ENCODE measurements at regions not wholly inside any gene's neighbourhood (a gene's known extent, or its start where the extent isn't known, plus 50 kb on each side); places are given as distances from the start of the nearest gene placed in this dataset.

DNA sequence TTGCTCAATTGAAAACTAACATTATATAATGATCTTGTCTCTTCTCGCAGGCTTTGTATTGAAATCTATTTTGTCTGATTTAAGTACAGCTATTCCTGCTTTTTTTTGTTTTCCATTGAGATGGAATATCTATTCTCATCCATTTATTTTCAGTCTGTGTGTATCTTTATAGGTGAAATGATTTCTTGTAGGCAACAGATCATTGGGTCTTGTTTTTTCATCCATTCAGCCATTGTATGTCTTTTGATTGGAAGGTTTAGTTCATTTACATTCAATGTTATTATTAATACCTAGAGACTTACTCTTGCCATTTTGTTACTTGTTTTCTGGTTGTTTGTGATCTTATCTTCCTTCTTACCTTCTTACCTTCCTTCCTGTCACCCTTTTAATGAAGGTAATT, 77.8 kb upstream of the TRPC6 start:
- WGBS (ENCODE audit: extremely low coverage, insufficient coverage, insufficient read length): no CpG with 5 or more reads among the region's 1 CpG
- DNase-seq: no peak
- Histone ChIP-seq H3K79me1 (ENCODE audit: low read length) (no peaks in the 10 kb centered on the region), H2AK5ac (ENCODE audit: low read length) (no peak overlapping the region), H3K14ac (ENCODE audit: low read length) (no peak overlapping the region), H4K12ac (ENCODE audit: low read depth, low read length) (no peak overlapping the region), H3K4me2 (ENCODE audit: low read length) (no peak overlapping the region), H3K4me3 (ENCODE audit: low read depth, low read length) (no peak overlapping the region), H3K79me2 (ENCODE audit: control insufficient read depth, insufficient read depth, low read length, poor library complexity) (no peaks in the 10 kb centered on the region), H3K4ac (ENCODE audit: low read depth, low read length) (no peak overlapping the region), H3K9ac (ENCODE audit: low read length) (no peak overlapping the region), H3K9me3 (ENCODE audit: insufficient read depth, low read depth, low read length) (peaks cover 1% of the 10 kb centered on the region), H3K18ac (ENCODE audit: low read length) (no peak overlapping the region), H2BK12ac (ENCODE audit: low read length) (no peak overlapping the region), H3K23ac (ENCODE audit: low read length) (no peak overlapping the region), H2BK120ac (ENCODE audit: insufficient read depth, low read length, poor library complexity) (no peak overlapping the region), H4K8ac (ENCODE audit: low read depth, low read length) (no peak overlapping the region), H3K4me1 (ENCODE audit: control insufficient read depth in 1 of 2, insufficient read depth in 2 of 2, low read length in 2 of 2) (no peaks in the 10 kb centered on the region), H4K91ac (ENCODE audit: low read depth, low read length) (no peak overlapping the region), H3K27ac (ENCODE audit: low read depth, low read length) (no peak overlapping the region), H3K36me3 (ENCODE audit: control insufficient read depth in 1 of 2, insufficient read depth in 2 of 2, low read length in 2 of 2) (no peaks in the 10 kb centered on the region), H2AFZ (ENCODE audit: insufficient read depth, low read length, poor library complexity) (no peak overlapping the region), H3K27me3 (ENCODE audit: insufficient read depth, low read length) (no peaks in the 10 kb centered on the region), H2BK5ac (ENCODE audit: low read depth, low read length, poor library complexity) (no peak overlapping the region)

All from trophoblast cell (in vitro differentiated cells and primary cell).